ENCODE measurements at regions not wholly inside any gene's neighbourhood (a gene's known extent, or its start where the extent isn't known, plus 50 kb on each side); places are given as distances from the start of the nearest gene placed in this dataset.
"Not testable (repeated sequence)": the region's sequence is repeated elsewhere in the genome, so short reads cannot be mapped to it uniquely, and the experiment has no call there.

GRCh38 chr1:29626066-29626465, 389.7 kb downstream of the PTPRU start:
- no peak for DNase-seq (ENCODE audit: low spot score)

GRCh38 chr1:29625084-29625420, 388.7 kb downstream of the PTPRU start:
- DNase-seq (ENCODE audit: low spot score), result no peak

- no peak for DNase-seq (ENCODE audit: low spot score)
Measured at GRCh38 chr1:29624320-29625083, 388.2 kb downstream of the PTPRU start.

- no peak for DNase-seq (ENCODE audit: low spot score)
Measured at GRCh38 chr1:29623501-29623900, 387.2 kb downstream of the PTPRU start.

GRCh38 chr1:29621826-29622435, 385.6 kb downstream of the PTPRU start:
- DNase-seq (ENCODE audit: low spot score), result no peak

GRCh38 chr1:29620631-29621030, 384.3 kb downstream of the PTPRU start:
- no peak for DNase-seq (ENCODE audit: low spot score)

GRCh38 chr1:29607236-29607635, 370.9 kb downstream of the PTPRU start:
- no peak for DNase-seq (ENCODE audit: low spot score)

GRCh38 chr1:29604796-29605195, 368.5 kb downstream of the PTPRU start:
- not testable (repeated sequence) for DNase-seq (ENCODE audit: low spot score)

- DNase-seq (ENCODE audit: low spot score), result no peak
Measured at GRCh38 chr1:29603622-29604021, 367.3 kb downstream of the PTPRU start.

GRCh38 chr1:29602203-29602602, 365.9 kb downstream of the PTPRU start:
- no peak for DNase-seq (ENCODE audit: low spot score)

GRCh38 chr1:29601021-29601420, 364.7 kb downstream of the PTPRU start:
- no peak for DNase-seq (ENCODE audit: low spot score)

- DNase-seq (ENCODE audit: low spot score), result no peak
Measured at GRCh38 chr1:29599826-29600225, 363.5 kb downstream of the PTPRU start.

GRCh38 chr1:29599071-29599470, 362.7 kb downstream of the PTPRU start:
- no peak for DNase-seq (ENCODE audit: low spot score)

GRCh38 chr1:29597861-29598260, 361.5 kb downstream of the PTPRU start:
- no peak for DNase-seq (ENCODE audit: low spot score)

GRCh38 chr1:29593601-29594382, 357.5 kb downstream of the PTPRU start:
- DNase-seq (ENCODE audit: low spot score), result no peak

- DNase-seq (ENCODE audit: low spot score), result no peak
Measured at GRCh38 chr1:29592731-29593130, 356.4 kb downstream of the PTPRU start.

- DNase-seq (ENCODE audit: low spot score), result no peak
Measured at GRCh38 chr1:29592261-29592615, 355.9 kb downstream of the PTPRU start.

GRCh38 chr1:29591601-29592260, 355.4 kb downstream of the PTPRU start:
- DNase-seq (ENCODE audit: low spot score), result no peak

GRCh38 chr1:29590583-29591565, 354.6 kb downstream of the PTPRU start:
- no peak for DNase-seq (ENCODE audit: low spot score)

GRCh38 chr1:29589716-29590115, 353.4 kb downstream of the PTPRU start:
- not testable (repeated sequence) for DNase-seq (ENCODE audit: low spot score)

- no peak for DNase-seq (ENCODE audit: low spot score)
Measured at GRCh38 chr1:29586991-29587745, 350.8 kb downstream of the PTPRU start.

Measured in activated CD4-positive, alpha-beta T cell treated with anti-CD3 and anti-CD28 coated beads, Interleukin-2, Interleukin-4, amounts not matched to agents 100 ng/mL and 50 ng/mL, durations not matched to agents 16 hours and 8 hours (primary cell).